IMR-90 (cell line): ENCODE measurements at regions not wholly inside any gene's neighbourhood (a gene's known extent, or its start where the extent isn't known, plus 50 kb on each side); places are given as distances from the start of the nearest gene placed in this dataset.

Experiments
- BHLHE40 ChIP-seq: fragments of 150-350 bp; IDR thresholded peaks from 2 replicates; pipeline ENCODE4 v1.6.1; 2016; ENCODE audit warnings: mild to moderate bottlenecking, low read depth, low read length
- CTCF ChIP-seq: conservative IDR thresholded peaks from 2 replicates; pipeline ENCODE4 v1.5.1; 2012; ENCODE audit warnings: mild to moderate bottlenecking, low read depth, low read length, improper control_type of control experiment
- MAFK ChIP-seq: IDR thresholded peaks from 2 replicates; pipeline ENCODE4 v1.6.1; 2012; ENCODE audit warnings: low read depth, low read length, improper control_type of control experiment
- MAZ ChIP-seq: IDR thresholded peaks from 2 replicates; pipeline ENCODE4 v1.6.1; 2012; ENCODE audit warnings: low read depth, mild to moderate bottlenecking, low read length, improper control_type of control experiment, moderate library complexity, borderline replicate concordance
- MXI1 ChIP-seq: IDR thresholded peaks from 2 replicates; pipeline ENCODE4 v1.6.1; 2012; ENCODE audit warnings: low read depth, mild to moderate bottlenecking, low read length, moderate library complexity, borderline replicate concordance
- POLR2A ChIP-seq: IDR thresholded peaks from 2 replicates; pipeline ENCODE4 v1.6.1; 2012; ENCODE audit warnings: mild to moderate bottlenecking, low read depth, low read length
- RAD21 ChIP-seq: IDR thresholded peaks from 2 replicates; pipeline ENCODE4 v1.6.1; 2012; ENCODE audit warnings: low read length, improper control_type of control experiment
- SMC3 ChIP-seq: fragments of 150-350 bp; IDR thresholded peaks from 2 replicates; pipeline ENCODE4 v1.6.1; 2016; ENCODE audit warnings: low read depth, mild to moderate bottlenecking, antibody characterized with exemption, low read length, moderate library complexity
- TF ChIP-seq, protein P1 (sequence below): fragments of 150-350 bp; IDR thresholded peaks from 2 replicates; pipeline ENCODE4 v1.6.1; 2017; ENCODE audit warnings: mild to moderate bottlenecking, antibody characterized with exemption, low read length, low read depth

- TF ChIP-seq CTCF (no peak), POLR2A (no peak), RAD21 (no peak), BHLHE40 (no peak), SMC3 (no peak), MAFK (no peak), MXI1 (no peak), MAZ (no peak)
- TF ChIP-seq, protein P1, sequence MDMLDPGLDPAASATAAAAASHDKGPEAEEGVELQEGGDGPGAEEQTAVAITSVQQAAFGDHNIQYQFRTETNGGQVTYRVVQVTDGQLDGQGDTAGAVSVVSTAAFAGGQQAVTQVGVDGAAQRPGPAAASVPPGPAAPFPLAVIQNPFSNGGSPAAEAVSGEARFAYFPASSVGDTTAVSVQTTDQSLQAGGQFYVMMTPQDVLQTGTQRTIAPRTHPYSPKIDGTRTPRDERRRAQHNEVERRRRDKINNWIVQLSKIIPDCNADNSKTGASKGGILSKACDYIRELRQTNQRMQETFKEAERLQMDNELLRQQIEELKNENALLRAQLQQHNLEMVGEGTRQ, result no peak
Measured at GRCh38 chr11:92425127-92425526, 200.5 kb downstream of the FAT3 start.
